Adrenal gland (tissue), 5 donors: ENCODE measurements at regions not wholly inside any gene's neighbourhood (a gene's known extent, or its start where the extent isn't known, plus 50 kb on each side); places are given as distances from the start of the nearest gene placed in this dataset.

Source experiments
- CTCF ChIP-seq, 6 experiments: fragments of 450-650 bp in 4 of 6; fragments of 200-600 bp in 2 of 6; sonication (generic) in 1 of 6; IDR thresholded peaks; 1 replicate in 5 of 6; 2 replicates in 1 of 6; pipeline versions ENCODE4 v1.5.1 to v1.8.0; 2016 to 2021; ENCODE audit warnings: antibody characterized with exemption in 6 of 6, mild to moderate bottlenecking in 2 of 6, moderate library complexity in 1 of 6
- POLR2A ChIP-seq, 2 donors: fragments of 450-650 bp; IDR thresholded peaks; one replicate each; pipeline ENCODE4 v1.6.1; 2017; ENCODE audit warnings: antibody characterized with exemption in 2 of 2, mild to moderate bottlenecking in 2 of 2, moderate library complexity in 1 of 2
- donor health status: DM: no; HTN: no; CAD: no.

DNA sequence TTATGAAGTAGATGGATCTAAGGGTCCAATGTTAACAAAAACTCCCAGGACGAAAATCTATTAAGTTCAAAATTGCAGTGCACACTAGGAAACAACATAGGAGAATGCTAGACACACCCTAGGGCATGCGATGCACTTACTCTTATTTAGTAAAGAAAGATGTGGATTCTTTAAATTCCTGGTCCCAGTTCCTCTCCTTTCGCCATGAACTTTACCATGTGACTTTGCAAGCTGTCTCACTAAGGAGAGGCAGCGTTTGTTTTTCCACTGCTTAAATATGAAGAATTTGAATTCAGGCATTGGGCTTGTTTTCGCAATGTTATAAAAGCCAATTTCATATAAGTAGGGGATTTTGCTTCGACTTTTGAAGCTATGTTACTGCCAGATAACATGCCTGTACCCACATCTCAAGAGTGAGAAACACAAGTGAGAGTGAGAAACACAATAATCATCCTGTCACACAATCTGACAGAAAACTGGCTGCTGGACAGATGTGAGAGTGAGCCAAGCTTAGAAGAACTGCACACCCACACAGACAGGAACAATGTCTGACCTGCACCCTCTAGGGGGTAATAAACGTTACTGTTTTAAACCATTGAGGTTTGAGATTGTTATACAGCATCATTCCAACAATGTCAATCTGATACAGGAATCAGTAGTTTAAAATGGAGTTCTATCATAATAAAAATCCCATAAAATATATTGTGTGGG, 1308.4 kb downstream of the SLITRK5 start:
- TF ChIP-seq CTCF (IDR thresholded peaks at IDR 0.05), result no peak
- TF ChIP-seq POLR2A (IDR thresholded peaks at IDR 0.05), result no peak
